ENCODE measurements at regions not wholly inside any gene's neighbourhood (a gene's known extent, or its start where the extent isn't known, plus 50 kb on each side); places are given as distances from the start of the nearest gene placed in this dataset.

DNA sequence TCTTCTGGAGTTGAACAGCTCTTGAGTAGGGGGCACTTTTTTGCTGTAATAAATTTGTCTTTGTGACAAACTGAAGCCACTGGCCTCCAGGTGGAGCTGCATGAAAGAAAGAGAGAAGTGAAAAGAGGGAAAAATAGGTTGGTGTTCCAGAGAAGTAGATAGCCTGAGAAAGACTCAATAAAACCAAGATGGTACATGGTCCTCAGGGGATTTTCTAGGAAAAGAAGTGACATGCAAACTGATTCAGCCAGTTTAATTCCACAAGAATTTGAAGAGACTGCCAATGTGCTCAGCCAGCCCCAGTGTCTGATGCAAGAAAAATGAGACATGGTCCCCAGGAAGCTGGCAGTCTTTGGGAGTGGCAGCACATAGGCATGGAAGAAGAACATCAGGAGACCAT is 152.7 kb downstream of the CD47 start:
- peaks cover 8% of the 10 kb centered on the region for H3K9me3 ChIP-seq (replicated peaks)
- H3K36me3 ChIP-seq: no peaks in the 10 kb centered on the region
- H3K27ac ChIP-seq (replicated peaks): no peak overlapping the region
- H3K4me1 ChIP-seq: peaks cover 14% of the 10 kb centered on the region
- no peaks in the 10 kb centered on the region for H3K27me3 ChIP-seq (ENCODE audit: low read depth)
- TF ChIP-seq, protein P1, sequence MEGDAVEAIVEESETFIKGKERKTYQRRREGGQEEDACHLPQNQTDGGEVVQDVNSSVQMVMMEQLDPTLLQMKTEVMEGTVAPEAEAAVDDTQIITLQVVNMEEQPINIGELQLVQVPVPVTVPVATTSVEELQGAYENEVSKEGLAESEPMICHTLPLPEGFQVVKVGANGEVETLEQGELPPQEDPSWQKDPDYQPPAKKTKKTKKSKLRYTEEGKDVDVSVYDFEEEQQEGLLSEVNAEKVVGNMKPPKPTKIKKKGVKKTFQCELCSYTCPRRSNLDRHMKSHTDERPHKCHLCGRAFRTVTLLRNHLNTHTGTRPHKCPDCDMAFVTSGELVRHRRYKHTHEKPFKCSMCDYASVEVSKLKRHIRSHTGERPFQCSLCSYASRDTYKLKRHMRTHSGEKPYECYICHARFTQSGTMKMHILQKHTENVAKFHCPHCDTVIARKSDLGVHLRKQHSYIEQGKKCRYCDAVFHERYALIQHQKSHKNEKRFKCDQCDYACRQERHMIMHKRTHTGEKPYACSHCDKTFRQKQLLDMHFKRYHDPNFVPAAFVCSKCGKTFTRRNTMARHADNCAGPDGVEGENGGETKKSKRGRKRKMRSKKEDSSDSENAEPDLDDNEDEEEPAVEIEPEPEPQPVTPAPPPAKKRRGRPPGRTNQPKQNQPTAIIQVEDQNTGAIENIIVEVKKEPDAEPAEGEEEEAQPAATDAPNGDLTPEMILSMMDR (IDR thresholded peaks at IDR 0.05; ENCODE audit: borderline replicate concordance): peak; percentile 63
- no peak overlapping the region for H3K4me3 ChIP-seq
- no peak for DNase-seq
- intact Hi-C loops (cut with micrococcal nuclease): no loop called here

DNA sequence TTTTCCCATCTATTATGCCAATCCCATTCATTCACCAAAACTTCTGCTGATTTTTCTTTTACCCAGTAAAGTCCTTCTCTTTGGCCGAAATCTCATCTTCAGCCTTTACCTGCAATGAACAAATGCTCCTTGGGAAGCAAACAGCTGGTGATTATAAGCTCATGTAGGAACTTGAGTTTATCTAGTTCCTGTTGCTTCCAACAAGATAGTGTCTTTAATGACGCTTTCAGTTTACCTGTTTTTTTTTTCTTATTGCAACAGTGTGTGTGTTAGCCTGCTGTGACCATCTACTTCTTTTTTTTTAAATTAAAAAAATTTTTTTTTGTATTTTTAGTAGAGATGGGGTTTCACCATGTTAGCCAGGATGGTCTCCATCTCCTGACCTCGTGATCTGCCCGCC is 156.0 kb downstream of the CD47 start:
- intact Hi-C loops (cut with micrococcal nuclease): no loop called here
- TF ChIP-seq, protein P1 (IDR thresholded peaks at IDR 0.05; ENCODE audit: borderline replicate concordance): no peak

DNA sequence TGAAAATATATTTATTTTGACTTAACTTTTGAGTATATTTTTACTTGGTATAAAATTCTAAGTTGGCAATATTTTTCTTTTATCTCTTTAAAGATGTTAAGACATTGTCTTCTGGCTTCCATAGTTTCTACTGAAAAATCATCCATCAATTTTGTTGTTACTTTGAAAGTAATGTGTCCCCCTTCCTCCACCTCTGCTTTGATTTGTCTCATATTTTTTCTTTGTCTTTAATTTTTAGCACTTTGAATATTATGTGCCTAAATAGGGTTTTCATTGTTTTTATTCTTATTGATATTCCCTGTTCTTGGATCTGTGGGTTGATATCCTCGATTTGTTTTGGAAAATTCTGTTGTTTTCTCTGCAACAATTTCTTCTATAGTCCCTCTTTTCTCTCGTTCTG is 157.4 kb downstream of the CD47 start:
- TF ChIP-seq, protein P1 (IDR thresholded peaks at IDR 0.05; ENCODE audit: borderline replicate concordance): no peak
- Histone ChIP-seq H3K4me3 (no peak overlapping the region), H3K36me3 (no peaks in the 10 kb centered on the region), H3K4me1 (no peaks in the 10 kb centered on the region), H3K27me3 (ENCODE audit: low read depth) (no peaks in the 10 kb centered on the region), H3K9me3 (replicated peaks) (peaks cover 12% of the 10 kb centered on the region), H3K27ac (replicated peaks) (no peak overlapping the region)
- intact Hi-C loops (cut with micrococcal nuclease): no loop called here
- DNase-seq: no peak

More for the DNA sequence above, 156.0 kb downstream of the CD47 start:
- H3K27ac ChIP-seq (replicated peaks): no peak overlapping the region
- no peaks in the 10 kb centered on the region for H3K36me3 ChIP-seq
- H3K4me3 ChIP-seq: no peak overlapping the region
- peaks cover 12% of the 10 kb centered on the region for H3K9me3 ChIP-seq (replicated peaks)
- H3K27me3 ChIP-seq (ENCODE audit: low read depth): no peaks in the 10 kb centered on the region
- DNase-seq: no peak
- peaks cover 2% of the 10 kb centered on the region for H3K4me1 ChIP-seq

DNA sequence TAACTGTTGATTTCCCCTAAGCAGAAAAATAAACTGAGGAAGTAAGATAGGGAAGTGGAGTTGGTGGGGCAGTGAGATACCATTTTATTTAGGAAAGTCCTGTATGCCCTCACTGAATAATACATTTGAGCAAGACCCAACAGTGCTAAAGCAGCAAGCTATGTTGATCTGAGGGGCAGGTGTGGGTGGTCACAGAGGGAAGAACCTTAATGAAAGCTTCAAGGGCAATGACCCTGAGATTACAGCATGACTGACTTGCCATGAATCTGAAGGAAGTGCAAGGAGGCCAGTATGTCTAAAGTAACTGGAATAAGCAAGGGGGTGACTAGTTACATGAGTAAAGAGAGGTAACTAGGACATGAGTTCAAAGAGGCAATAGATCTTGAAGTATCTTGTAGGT is 159.5 kb downstream of the CD47 start:
- Histone ChIP-seq H3K27me3 (ENCODE audit: low read depth) (no peaks in the 10 kb centered on the region), H3K27ac (replicated peaks) (no peak overlapping the region), H3K9me3 (replicated peaks) (peaks cover 12% of the 10 kb centered on the region), H3K4me1 (peaks cover 16% of the 10 kb centered on the region), H3K4me3 (no peak overlapping the region), H3K36me3 (no peaks in the 10 kb centered on the region)
- DNase-seq: no peak
- TF ChIP-seq, protein P1 (IDR thresholded peaks at IDR 0.05; ENCODE audit: borderline replicate concordance): no peak
- intact Hi-C loops (cut with micrococcal nuclease): no loop called here

DNA sequence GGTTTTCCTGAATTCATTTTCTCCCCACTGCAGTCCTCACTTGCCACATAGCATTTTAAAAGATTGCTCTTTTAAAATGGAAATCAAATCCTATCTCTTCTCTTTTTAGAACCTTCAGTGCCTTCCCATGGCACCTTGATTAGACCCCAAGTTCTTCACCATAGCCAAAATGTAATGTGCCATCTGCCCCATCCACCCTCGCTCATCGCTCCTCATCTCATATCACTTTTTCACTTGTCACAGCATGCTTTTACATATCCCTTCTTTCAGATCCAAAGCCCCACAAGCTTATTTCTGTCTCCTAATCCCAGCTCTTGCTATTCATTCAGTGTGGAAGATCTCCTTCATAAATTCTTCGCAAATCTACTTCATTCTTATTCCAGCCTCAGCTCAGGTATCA is 161.7 kb downstream of the CD47 start:
- intact Hi-C loops (cut with micrococcal nuclease): no loop called here

More for the DNA sequence above, 161.7 kb downstream of the CD47 start:
- H3K36me3 ChIP-seq: no peaks in the 10 kb centered on the region
- DNase-seq: no peak
- H3K4me3 ChIP-seq: no peak overlapping the region
- H3K27ac ChIP-seq (replicated peaks): no peak overlapping the region
- H3K4me1 ChIP-seq: peaks cover 16% of the 10 kb centered on the region
- TF ChIP-seq, protein P1 (IDR thresholded peaks at IDR 0.05; ENCODE audit: borderline replicate concordance): no peak
- H3K9me3 ChIP-seq (replicated peaks): peaks cover 12% of the 10 kb centered on the region
- H3K27me3 ChIP-seq (ENCODE audit: low read depth): no peaks in the 10 kb centered on the region
